H9 (cell line): ENCODE measurements at regions not wholly inside any gene's neighbourhood (a gene's known extent, or its start where the extent isn't known, plus 50 kb on each side); places are given as distances from the start of the nearest gene placed in this dataset.

Experiments used
- DNase-seq: peaks from one replicate; pipeline ENCODE4 v3.0.0-alpha.2; 2017
- H2AFZ ChIP-seq: one replicate; pipeline ENCODE4 v1.6.1; 2013; ENCODE audit warnings: mild to moderate bottlenecking, low read length, control low read depth, moderate library complexity
- H2AK5ac ChIP-seq: 2 replicates; pipeline ENCODE4 v1.6.1; 2013; ENCODE audit warnings: low read length, control low read depth, mixed read lengths; ENCODE audit not compliant: insufficient read length
- H2BK120ac ChIP-seq: one replicate; pipeline ENCODE4 v1.6.1; 2013; ENCODE audit warnings: low read depth, mild to moderate bottlenecking, low read length, control low read depth, inconsistent platforms; ENCODE audit not compliant: poor library complexity, severe bottlenecking
- H2BK12ac ChIP-seq: 2 replicates; pipeline ENCODE4 v1.6.1; 2013; ENCODE audit warnings: low read length, control low read depth, mixed read lengths, low read depth; ENCODE audit not compliant: insufficient read length
- H2BK15ac ChIP-seq: 2 replicates; pipeline ENCODE4 v1.6.1; 2013; ENCODE audit warnings: low read depth, low read length, control low read depth
- H2BK20ac ChIP-seq: one replicate; pipeline ENCODE4 v1.6.1; 2013; ENCODE audit warnings: low read depth, mild to moderate bottlenecking, low read length, control low read depth, inconsistent platforms; ENCODE audit not compliant: poor library complexity, severe bottlenecking
- H2BK5ac ChIP-seq: 2 replicates; pipeline ENCODE4 v1.6.1; 2013; ENCODE audit warnings: low read length, control low read depth, mixed read lengths; ENCODE audit not compliant: insufficient read length
- H3K14ac ChIP-seq: 2 replicates; pipeline ENCODE4 v1.6.1; 2013; ENCODE audit warnings: low read length, control low read depth; ENCODE audit not compliant: insufficient read depth
- H3K18ac ChIP-seq: 2 replicates; pipeline ENCODE4 v1.6.1; 2013; ENCODE audit warnings: low read depth, mild to moderate bottlenecking, mixed read lengths, low read length, control low read depth; ENCODE audit not compliant: insufficient read length
- H3K23ac ChIP-seq: 2 replicates; pipeline ENCODE4 v1.6.1; 2013; ENCODE audit warnings: low read length, control low read depth, mixed read lengths, low read depth; ENCODE audit not compliant: insufficient read length
- H3K23me2 ChIP-seq: 2 replicates; pipeline ENCODE4 v1.6.1; 2013; ENCODE audit warnings: low read depth, mild to moderate bottlenecking, mixed read lengths, low read length, control low read depth; ENCODE audit not compliant: insufficient read length, poor library complexity, severe bottlenecking
- H3K27ac ChIP-seq: 2 replicates; pipeline ENCODE4 v1.5.1; 2013; ENCODE audit warnings: low read length, control low read depth, mixed read lengths, low read depth; ENCODE audit not compliant: insufficient read length
- H3K27me3 ChIP-seq: 2 replicates; pipeline ENCODE4 v1.6.1; 2013; ENCODE audit warnings: low read length, control low read depth, inconsistent platforms; ENCODE audit not compliant: insufficient read depth
- H3K4ac ChIP-seq: 2 replicates; pipeline ENCODE4 v1.6.1; 2013; ENCODE audit warnings: low read depth, mild to moderate bottlenecking, control low read depth, inconsistent platforms, low read length, moderate library complexity
- H3K4me1 ChIP-seq: 2 replicates; pipeline ENCODE4 v1.6.1; 2013; ENCODE audit warnings: low read length, control low read depth, inconsistent platforms; ENCODE audit not compliant: insufficient read depth
- H3K4me2 ChIP-seq: 2 replicates; pipeline ENCODE4 v1.6.1; 2013; ENCODE audit warnings: low read length, control low read depth, mixed read lengths; ENCODE audit not compliant: insufficient read length, insufficient read depth
- H3K56ac ChIP-seq: 2 replicates; pipeline ENCODE4 v1.6.1; 2013; ENCODE audit warnings: low read depth, mild to moderate bottlenecking, mixed read lengths, low read length, control low read depth; ENCODE audit not compliant: insufficient read length
- H3K79me1 ChIP-seq: 2 replicates; pipeline ENCODE4 v1.6.1; 2013; ENCODE audit warnings: low read depth, mild to moderate bottlenecking, moderate library complexity, low read length, control low read depth, inconsistent platforms; ENCODE audit not compliant: insufficient read depth, poor library complexity, severe bottlenecking
- H3K79me2 ChIP-seq: 2 replicates; pipeline ENCODE4 v1.6.1; 2013; ENCODE audit warnings: low read length, control low read depth, inconsistent platforms; ENCODE audit not compliant: insufficient read depth
- H3K9ac ChIP-seq: 2 replicates; pipeline ENCODE4 v1.6.1; 2013; ENCODE audit warnings: low read length, control low read depth, mixed read lengths; ENCODE audit not compliant: insufficient read length; ENCODE audit errors: extremely low read depth
- H3K9me3 ChIP-seq: one replicate; pipeline ENCODE4 v1.6.1; 2013; ENCODE audit warnings: low read depth, low read length, inconsistent platforms; ENCODE audit not compliant: control insufficient read depth
- H3T11ph ChIP-seq: one replicate; pipeline ENCODE4 v1.6.1; 2013; ENCODE audit warnings: mild to moderate bottlenecking, low read length, control low read depth, inconsistent platforms
- H4K20me1 ChIP-seq: one replicate; pipeline ENCODE4 v1.6.1; 2013; ENCODE audit not compliant: control insufficient read depth, insufficient read length, insufficient read depth
- H4K5ac ChIP-seq: 2 replicates; pipeline ENCODE4 v1.6.1; 2013; ENCODE audit warnings: low read depth, mild to moderate bottlenecking, mixed read lengths, low read length, control low read depth; ENCODE audit not compliant: insufficient read length
- H4K8ac ChIP-seq: replicated peaks from 2 replicates; pipeline ENCODE4 v1.6.1; 2013; ENCODE audit warnings: low read length, control low read depth, mixed read lengths, low read depth; ENCODE audit not compliant: insufficient read length
- H4K91ac ChIP-seq: 2 replicates; pipeline ENCODE4 v1.6.1; 2013; ENCODE audit warnings: low read depth, mild to moderate bottlenecking, moderate library complexity, mixed read lengths, low read length, control low read depth; ENCODE audit not compliant: insufficient read length
- H3K27ac Mint-ChIP-seq, 3 experiments: 2 replicates in 2 of 3; 3 replicates in 1 of 3; pipeline ENCODE4 v1.8.0; 2020 to 2021; ENCODE audit warnings: mixed read lengths in 3 of 3, mild to moderate bottlenecking in 1 of 3, moderate library complexity in 1 of 3
- H3K27me3 Mint-ChIP-seq: 2 replicates; pipeline ENCODE4 v1.8.0; 2021; ENCODE audit warnings: low read depth, mild to moderate bottlenecking, moderate library complexity, mixed read lengths
- H3K36me3 Mint-ChIP-seq, 3 experiments: 2 replicates in 2 of 3; 3 replicates in 1 of 3; pipeline ENCODE4 v1.8.0; 2020 to 2021; ENCODE audit warnings: low read depth in 3 of 3, mixed read lengths in 3 of 3; ENCODE audit not compliant: insufficient read depth in 1 of 3
- H3K4me1 Mint-ChIP-seq, 2 experiments: 2 replicates each; pipeline ENCODE4 v1.8.0; 2020; ENCODE audit warnings: mixed read lengths in 2 of 2
- H3K4me3 Mint-ChIP-seq, 2 experiments: 2 replicates in 1 of 2; 3 replicates in 1 of 2; pipeline ENCODE4 v1.8.0; 2020 to 2021; ENCODE audit warnings: mild to moderate bottlenecking in 2 of 2, mixed read lengths in 2 of 2, moderate library complexity in 1 of 2
- H3K9me3 Mint-ChIP-seq, 2 experiments: 2 replicates in 1 of 2; 3 replicates in 1 of 2; pipeline ENCODE4 v1.8.0; 2020; ENCODE audit warnings: mild to moderate bottlenecking in 2 of 2, mixed read lengths in 2 of 2, moderate library complexity in 1 of 2
- CTCF ChIP-seq: fragments of 200-600 bp; sonication (generic); conservative IDR thresholded peaks from 3 replicates; pipeline ENCODE4 v1.8.0; 2021; ENCODE audit warnings: antibody characterized with exemption, mild to moderate bottlenecking
- WGBS: extraction: QIAGEN DNeasy Blood & Tissue Kit; methylation state at CpG from one replicate; pipeline ENCODE4 v1.1.7; 2013; ENCODE audit warnings: missing lambda C conversion rate, low lambda C conversion rate, mixed read lengths; ENCODE audit not compliant: insufficient read length; ENCODE audit errors: extremely low coverage; 5-methylcytosine and 5-hydroxymethylcytosine counted together

GRCh38 chr4:11119474-11119873 is 309.2 kb downstream of the HS3ST1 start:
- Histone ChIP-seq H3K79me2 (no peaks in the 10 kb centered on the region), H4K20me1 (no peaks in the 10 kb centered on the region), H2BK20ac (no peak overlapping the region), H3K56ac (no peak overlapping the region), H3T11ph (no peak overlapping the region), H3K23me2 (no peaks in the 10 kb centered on the region), H3K9ac (no peak overlapping the region), H2AFZ (no peak overlapping the region), H2BK5ac (no peak overlapping the region), H3K27me3 (no peaks in the 10 kb centered on the region), H4K5ac (no peak overlapping the region), H4K91ac (no peak overlapping the region), H3K27ac (no peak overlapping the region), H4K8ac (no peak overlapping the region), H3K14ac (no peak overlapping the region), H3K23ac (no peak overlapping the region), H2BK15ac (no peak overlapping the region), H3K4ac (no peak overlapping the region), H2BK120ac (no peak overlapping the region), H2BK12ac (no peak overlapping the region), H3K9me3 (no peaks in the 10 kb centered on the region), H3K4me1 (peaks cover 9% of the 10 kb centered on the region), H3K4me2 (no peak overlapping the region), H3K79me1 (no peaks in the 10 kb centered on the region), H3K18ac (no peak overlapping the region), H2AK5ac (no peak overlapping the region)
- Mint-ChIP-seq H3K4me3 (no peak overlapping the region), H3K36me3 (peaks cover 0 to 4% (median 4%) of the 10 kb centered on the region in 3 experiments; a peak in 2 of 7 replicates), H3K27me3 (no peaks in the 10 kb centered on the region; the same call in 1 of the 2 replicates), H3K27ac (no peak overlapping the region), H3K9me3 (peaks cover 7 to 10% of the 10 kb centered on the region in 2 experiments; a peak in 2 of 5 replicates), H3K4me1 (peaks cover 12% of the 10 kb centered on the region in 2 experiments)
- WGBS: no CpG with 5 or more reads among the region's 1 CpG
- DNase-seq: no peak
- no peak for TF ChIP-seq CTCF
